Omental fat pad (tissue), 3 donors: ENCODE measurements at regions not wholly inside any gene's neighbourhood (a gene's known extent, or its start where the extent isn't known, plus 50 kb on each side); places are given as distances from the start of the nearest gene placed in this dataset.
A peak's percentile ranks its signal among the peaks of the same experiment; 100 is the strongest.

Experiments used
- ATAC-seq: fragments of 150-250 bp; one replicate; pipeline ENCODE4 v1.9.1; 2016; ENCODE audit warnings: mild to moderate bottlenecking, moderate library complexity; ENCODE audit not compliant: low FRiP score
- DNase-seq: peaks from one replicate; pipeline ENCODE4 v3.0.0-alpha.2; 2019; ENCODE audit warnings: low spot score
- TF ChIP-seq, protein P1 (sequence below), 3 donors: fragments of 450-650 bp; IDR thresholded peaks; one replicate each; pipeline ENCODE4 v1.5.1; 2016 to 2017; ENCODE audit warnings: antibody characterized with exemption in 3 of 3, mild to moderate bottlenecking in 3 of 3, moderate library complexity in 2 of 3

DNA sequence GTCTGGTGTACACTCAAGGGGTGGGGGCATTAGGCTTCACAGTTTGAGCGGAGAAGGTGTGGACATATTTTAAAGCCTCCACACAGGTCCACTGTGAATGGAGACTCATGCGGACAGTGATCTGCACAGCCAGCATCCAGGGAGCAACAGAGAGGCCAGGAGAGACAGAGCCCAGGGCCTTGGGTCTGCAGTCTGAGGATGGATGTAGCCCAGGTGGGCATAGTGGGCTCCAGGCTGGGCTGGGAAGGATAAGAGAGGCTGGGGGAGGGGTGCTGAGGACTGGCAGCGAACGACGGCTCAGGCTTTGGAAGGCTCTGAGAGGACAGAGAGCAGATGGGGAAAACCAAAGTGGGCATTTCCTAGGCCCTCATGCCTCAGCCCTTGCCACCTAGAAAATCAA is 128.8 kb downstream of the PAPOLA start:
- TF ChIP-seq, protein P1, sequence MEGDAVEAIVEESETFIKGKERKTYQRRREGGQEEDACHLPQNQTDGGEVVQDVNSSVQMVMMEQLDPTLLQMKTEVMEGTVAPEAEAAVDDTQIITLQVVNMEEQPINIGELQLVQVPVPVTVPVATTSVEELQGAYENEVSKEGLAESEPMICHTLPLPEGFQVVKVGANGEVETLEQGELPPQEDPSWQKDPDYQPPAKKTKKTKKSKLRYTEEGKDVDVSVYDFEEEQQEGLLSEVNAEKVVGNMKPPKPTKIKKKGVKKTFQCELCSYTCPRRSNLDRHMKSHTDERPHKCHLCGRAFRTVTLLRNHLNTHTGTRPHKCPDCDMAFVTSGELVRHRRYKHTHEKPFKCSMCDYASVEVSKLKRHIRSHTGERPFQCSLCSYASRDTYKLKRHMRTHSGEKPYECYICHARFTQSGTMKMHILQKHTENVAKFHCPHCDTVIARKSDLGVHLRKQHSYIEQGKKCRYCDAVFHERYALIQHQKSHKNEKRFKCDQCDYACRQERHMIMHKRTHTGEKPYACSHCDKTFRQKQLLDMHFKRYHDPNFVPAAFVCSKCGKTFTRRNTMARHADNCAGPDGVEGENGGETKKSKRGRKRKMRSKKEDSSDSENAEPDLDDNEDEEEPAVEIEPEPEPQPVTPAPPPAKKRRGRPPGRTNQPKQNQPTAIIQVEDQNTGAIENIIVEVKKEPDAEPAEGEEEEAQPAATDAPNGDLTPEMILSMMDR (IDR thresholded peaks at IDR 0.05), result no peak
- ATAC-seq, result no peak
- peak; percentile 16 for DNase-seq

DNA sequence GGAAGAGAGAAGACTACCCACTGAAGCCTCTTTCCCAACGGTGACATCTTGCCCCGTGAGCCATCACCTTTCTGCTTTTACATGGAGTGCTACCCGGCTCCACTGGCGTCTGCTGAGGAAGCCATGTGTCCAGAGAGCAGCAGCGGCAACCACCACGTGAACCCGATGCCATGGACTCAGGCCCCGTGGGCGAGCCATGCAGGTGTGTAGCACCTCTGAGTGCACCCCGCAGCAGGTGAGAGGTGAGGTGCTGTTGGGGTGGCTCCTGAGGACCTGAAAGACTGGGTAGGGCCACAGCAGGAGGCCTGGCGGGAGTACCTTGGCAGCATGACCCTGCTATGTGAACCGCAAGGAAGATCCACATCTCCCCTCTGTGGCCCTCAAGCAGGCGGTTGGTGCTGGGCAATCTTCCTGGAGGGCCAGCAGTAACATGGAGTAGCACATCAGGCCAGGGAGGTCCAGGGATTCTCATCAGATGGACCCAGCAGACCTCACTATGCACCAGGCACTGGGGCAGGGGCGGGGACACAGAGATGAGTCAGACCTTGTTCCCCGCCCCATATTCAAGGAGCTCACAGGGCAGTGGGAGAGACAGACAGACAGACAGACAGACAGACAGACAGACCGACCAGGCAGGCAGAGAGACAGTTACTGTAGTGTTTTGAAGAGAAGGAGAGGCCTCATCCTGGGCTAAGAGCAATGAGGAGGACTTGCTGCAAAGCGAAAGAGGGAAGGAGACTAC is 129.6 kb downstream of the PAPOLA start:
- TF ChIP-seq, protein P1 (IDR thresholded peaks at IDR 0.05), result no peak
- DNase-seq, result peak; percentile 8
- no peak for ATAC-seq

DNA sequence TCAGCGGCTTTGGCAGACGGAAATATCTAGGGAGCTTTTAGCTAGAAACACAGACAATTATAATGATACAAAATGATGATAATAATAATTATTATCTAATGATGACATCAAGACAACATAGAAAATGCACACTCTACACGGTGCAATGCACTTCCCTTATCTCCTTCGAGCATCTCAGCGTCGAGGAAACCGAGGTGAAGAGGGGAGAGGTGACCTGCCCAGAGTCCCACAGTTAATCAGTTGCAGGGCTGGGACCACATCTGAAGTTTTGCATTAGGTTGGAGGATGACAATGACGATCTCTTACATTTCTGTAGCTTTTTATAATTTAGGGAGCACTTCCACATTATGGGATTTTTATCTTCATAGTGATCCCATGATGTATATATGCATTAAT is 130.2 kb downstream of the PAPOLA start:
- ATAC-seq (no peak), DNase-seq (no peak)
- TF ChIP-seq, protein P1 (IDR thresholded peaks at IDR 0.05), result no peak

DNA sequence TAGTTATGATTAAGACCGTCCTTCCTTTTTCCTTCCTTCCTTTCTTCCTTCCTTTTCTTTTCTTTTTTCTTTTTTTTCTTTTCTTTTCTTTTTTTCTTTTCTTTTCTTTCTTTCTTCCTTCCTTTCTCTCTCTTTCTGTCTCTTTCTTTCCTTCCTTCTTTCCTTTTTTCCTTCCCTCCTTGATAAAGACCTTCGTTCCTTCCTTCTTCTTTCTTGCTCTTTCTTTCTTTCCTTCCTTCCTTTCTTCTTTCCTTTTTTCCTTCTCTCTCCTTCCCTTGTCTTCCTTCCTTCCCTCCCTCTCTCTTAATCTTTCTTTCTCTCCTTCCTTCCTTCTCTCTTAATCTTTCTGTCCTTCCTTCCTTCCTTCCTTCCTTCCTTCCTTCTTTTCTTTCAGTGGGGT is 130.9 kb downstream of the PAPOLA start:
- no peak for DNase-seq
- TF ChIP-seq, protein P1 (IDR thresholded peaks at IDR 0.05), result no peak
- no peak for ATAC-seq

DNA sequence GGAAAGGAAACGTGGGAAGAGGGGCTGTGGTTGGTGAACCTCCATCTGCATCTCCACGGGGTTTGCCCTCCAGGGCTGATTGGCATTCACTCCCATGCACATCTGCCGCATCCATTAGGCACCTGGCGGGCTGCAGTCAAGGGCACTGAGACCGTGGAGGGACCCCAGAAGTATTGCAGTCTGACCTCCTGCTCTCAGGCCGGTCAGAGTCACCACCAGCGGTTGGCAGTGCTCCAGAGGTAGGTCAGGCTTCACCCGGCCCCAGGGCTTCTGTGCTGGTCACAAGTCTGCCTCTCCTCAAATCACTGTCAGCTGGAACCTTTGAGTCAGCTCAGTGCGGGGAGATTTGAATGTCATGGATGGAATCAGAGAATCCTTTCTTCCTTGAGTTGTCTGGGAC is 132.3 kb downstream of the PAPOLA start:
- ATAC-seq (no peak), DNase-seq (no peak)
- TF ChIP-seq, protein P1 (IDR thresholded peaks at IDR 0.05), result no peak

DNA sequence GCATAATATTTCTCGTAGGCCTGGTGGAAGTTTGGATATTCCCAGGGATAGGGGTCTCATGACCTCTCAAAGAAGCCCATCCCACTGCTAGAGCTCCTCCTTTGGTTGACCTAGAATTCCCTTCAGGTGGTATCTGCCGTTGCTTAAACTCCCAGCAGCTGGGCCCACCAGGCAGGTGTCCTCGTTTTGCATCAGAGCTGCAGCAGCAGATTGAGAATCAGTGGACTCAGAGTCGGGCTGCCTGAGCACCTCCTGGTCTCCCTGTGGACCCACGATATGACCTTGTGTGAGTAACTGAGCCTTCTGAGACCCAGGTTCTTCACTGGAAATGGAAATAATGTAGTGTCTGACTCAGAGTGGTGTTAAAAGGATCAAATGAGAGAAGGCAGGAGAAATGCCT is 132.7 kb downstream of the PAPOLA start:
- DNase-seq (no peak), ATAC-seq (no peak)
- TF ChIP-seq, protein P1 (IDR thresholded peaks at IDR 0.05), result no peak

DNA sequence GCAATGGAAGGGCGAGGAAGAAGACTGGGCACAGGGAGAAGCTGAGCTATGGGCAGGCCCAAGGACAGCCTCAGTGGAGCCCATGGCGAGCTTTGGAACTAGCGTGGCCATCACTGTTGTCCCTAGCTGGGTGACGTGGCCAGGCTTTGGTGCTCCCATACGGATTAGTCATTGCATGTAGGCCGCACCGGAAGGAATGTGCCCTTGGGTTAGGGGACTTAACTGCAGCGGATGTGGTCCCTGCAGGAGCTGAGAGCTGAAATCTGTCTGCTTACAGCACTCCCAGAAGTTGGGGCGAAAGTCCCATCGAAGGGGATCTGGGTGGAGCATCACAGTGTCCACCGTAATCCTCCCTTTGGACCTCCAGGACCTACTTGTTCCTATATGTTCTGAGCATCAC is 133.7 kb downstream of the PAPOLA start:
- no peak for ATAC-seq
- DNase-seq, result no peak
- TF ChIP-seq, protein P1 (IDR thresholded peaks at IDR 0.05), result no peak
